BLaER1 (cell line): ENCODE measurements at regions not wholly inside any gene's neighbourhood (a gene's known extent, or its start where the extent isn't known, plus 50 kb on each side); places are given as distances from the start of the nearest gene placed in this dataset.

Source experiments
- H3K27ac ChIP-seq: shearing (Covaris generic); formaldehyde crosslinking; 2 replicates; pipeline ENCODE4 v1.8.1; 2022
- H3K27me3 ChIP-seq: shearing (Covaris generic); formaldehyde crosslinking; 2 replicates; pipeline ENCODE4 v1.8.1; 2022
- H3K36me3 ChIP-seq: shearing (Covaris generic); formaldehyde crosslinking; 2 replicates; pipeline ENCODE4 v1.8.1; 2022
- H3K4me1 ChIP-seq: shearing (Covaris generic); formaldehyde crosslinking; 2 replicates; pipeline ENCODE4 v1.8.1; 2022
- H3K4me2 ChIP-seq: shearing (Covaris generic); formaldehyde crosslinking; 2 replicates; pipeline ENCODE4 v1.8.1; 2022
- H3K4me3 ChIP-seq: shearing (Covaris generic); formaldehyde crosslinking; 2 replicates; pipeline ENCODE4 v1.8.1; 2022
- H3K9ac ChIP-seq: shearing (Covaris generic); formaldehyde crosslinking; 2 replicates; pipeline ENCODE4 v1.8.1; 2022
- H3K9me3 ChIP-seq: shearing (Covaris generic); formaldehyde crosslinking; 2 replicates; pipeline ENCODE4 v1.8.1; 2022
- H4K20me1 ChIP-seq: shearing (Covaris generic); formaldehyde crosslinking; 2 replicates; pipeline ENCODE4 v1.8.1; 2022
- Cebpa-rat ChIP-seq: shearing (Covaris generic); IDR thresholded peaks from 2 replicates; pipeline ENCODE4 v1.8.1; 2022

DNA sequence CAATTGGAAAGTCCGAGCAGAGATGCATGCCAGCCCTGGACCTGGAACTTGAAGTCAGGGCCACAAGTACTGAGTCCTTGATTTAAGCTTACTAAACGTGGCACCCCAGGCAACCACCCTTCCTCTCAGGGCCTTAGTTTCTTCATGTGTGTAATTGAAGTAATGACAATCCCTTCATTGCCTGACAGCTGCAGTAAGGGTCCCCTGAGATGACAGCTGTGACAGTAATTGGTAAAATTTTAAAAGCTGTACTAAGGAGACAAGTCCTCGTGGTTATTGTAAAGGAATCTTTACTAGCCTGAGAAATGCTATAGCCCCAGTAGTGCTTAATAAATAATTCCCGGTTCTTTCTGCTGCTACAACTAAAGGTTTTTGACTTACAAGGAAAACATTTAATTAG is 175.1 kb upstream of the RADX start:
- Histone ChIP-seq H3K36me3 (no peaks in the 10 kb centered on the region), H3K4me3 (no peak overlapping the region), H3K9ac (no peak overlapping the region), H3K4me2 (no peak overlapping the region), H3K9me3 (no peaks in the 10 kb centered on the region), H4K20me1 (no peaks in the 10 kb centered on the region), H3K27me3 (peaks cover 63% of the 10 kb centered on the region), H3K4me1 (no peaks in the 10 kb centered on the region), H3K27ac (no peak overlapping the region)
- no peak for TF ChIP-seq Cebpa-rat

DNA sequence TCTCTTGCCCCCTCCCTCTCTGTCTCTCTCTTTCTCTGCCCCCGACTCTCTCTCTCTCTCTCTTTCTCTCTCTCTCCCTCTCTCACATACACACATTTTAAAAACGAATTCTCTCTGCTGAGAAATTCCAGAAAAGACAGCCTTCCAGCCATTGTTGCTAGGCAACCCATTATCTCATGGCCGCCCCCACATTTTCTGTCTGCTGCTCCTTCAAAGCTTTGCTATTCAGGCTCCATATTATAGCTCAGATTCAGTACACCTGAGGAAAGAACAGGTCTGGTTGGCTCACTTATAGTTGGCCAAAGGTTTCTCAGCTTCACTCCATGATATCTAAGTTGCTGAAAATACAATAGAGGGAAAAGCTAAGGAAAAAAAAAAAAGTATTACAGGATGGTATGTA is 174.4 kb upstream of the RADX start:
- H3K27ac ChIP-seq, result no peak overlapping the region
- H3K4me3 ChIP-seq, result no peak overlapping the region
- H3K36me3 ChIP-seq, result no peaks in the 10 kb centered on the region
- no peaks in the 10 kb centered on the region for H3K4me1 ChIP-seq
- H3K9ac ChIP-seq, result no peak overlapping the region
- peaks cover 68% of the 10 kb centered on the region for H3K27me3 ChIP-seq
- H3K9me3 ChIP-seq, result no peaks in the 10 kb centered on the region
- no peaks in the 10 kb centered on the region for H4K20me1 ChIP-seq
- H3K4me2 ChIP-seq, result no peak overlapping the region
- TF ChIP-seq Cebpa-rat, result no peak

GRCh38 chrX:106450405-106450804 is 161.4 kb upstream of the RADX start:
- Histone ChIP-seq H3K27me3 (peaks cover 28% of the 10 kb centered on the region; the same call in 1 of the 2 replicates), H3K27ac (no peak overlapping the region), H3K9me3 (peaks cover 6% of the 10 kb centered on the region; the same call in 1 of the 2 replicates), H3K4me2 (no peak overlapping the region), H4K20me1 (no peaks in the 10 kb centered on the region), H3K4me3 (no peak overlapping the region), H3K4me1 (no peaks in the 10 kb centered on the region), H3K9ac (no peak overlapping the region), H3K36me3 (no peaks in the 10 kb centered on the region)
- no peak for TF ChIP-seq Cebpa-rat

- H3K36me3 ChIP-seq, result no peaks in the 10 kb centered on the region
- H3K4me3 ChIP-seq, result no peak overlapping the region
- H3K27me3 ChIP-seq, result peaks cover 42% of the 10 kb centered on the region
- no peak overlapping the region for H3K27ac ChIP-seq
- no peaks in the 10 kb centered on the region for H4K20me1 ChIP-seq
- H3K4me1 ChIP-seq, result no peaks in the 10 kb centered on the region
- H3K9ac ChIP-seq, result no peak overlapping the region
- TF ChIP-seq Cebpa-rat, result no peak
- peaks cover 6% of the 10 kb centered on the region; the same call in 1 of the 2 replicates for H3K9me3 ChIP-seq
- no peak overlapping the region for H3K4me2 ChIP-seq
Observed at GRCh38 chrX:106451933-106452332, 159.8 kb upstream of the RADX start.

DNA sequence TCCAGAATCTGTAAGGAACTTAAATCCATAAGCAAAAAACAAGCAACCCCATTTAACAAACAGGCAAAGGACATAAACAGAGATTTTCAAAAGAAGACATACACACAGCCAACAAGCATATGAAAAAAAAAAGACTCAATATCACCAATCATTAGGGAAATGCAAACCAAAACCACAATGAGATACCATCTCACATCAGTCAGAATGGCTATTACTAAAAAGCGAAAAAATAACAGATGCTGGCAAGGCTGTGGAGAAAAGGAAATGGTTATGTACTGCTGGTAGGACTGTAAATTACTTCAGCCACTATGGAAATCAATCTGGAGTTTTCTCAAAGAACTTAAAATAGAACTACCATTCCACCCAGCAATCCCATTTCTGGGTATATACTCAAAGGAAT is 156.8 kb upstream of the RADX start:
- no peak for TF ChIP-seq Cebpa-rat
- Histone ChIP-seq H3K4me2 (no peak overlapping the region), H3K27ac (no peak overlapping the region), H3K9ac (no peak overlapping the region), H4K20me1 (no peaks in the 10 kb centered on the region), H3K4me3 (no peak overlapping the region), H3K4me1 (no peaks in the 10 kb centered on the region), H3K9me3 (peaks cover 6% of the 10 kb centered on the region; the same call in 1 of the 2 replicates), H3K36me3 (no peaks in the 10 kb centered on the region), H3K27me3 (peaks cover 58% of the 10 kb centered on the region)

DNA sequence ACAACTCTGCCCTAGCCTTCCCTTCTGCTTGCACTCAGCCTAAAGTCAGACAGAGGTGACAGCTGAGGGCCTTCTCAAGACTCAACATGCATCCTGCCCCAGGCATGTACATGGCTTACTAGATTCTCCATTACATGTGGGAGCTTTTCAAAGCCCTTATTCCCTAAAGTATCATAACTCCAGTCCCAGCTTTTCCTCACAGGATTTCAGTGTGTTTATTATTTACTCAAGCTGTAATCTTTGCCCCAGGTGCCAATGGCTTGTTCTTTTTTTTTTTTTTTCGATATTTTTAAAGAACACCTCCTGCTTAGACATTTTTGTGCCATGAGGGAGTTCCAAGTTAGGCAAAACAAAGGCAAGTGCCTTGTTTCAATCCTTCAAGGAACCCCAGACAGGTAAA is 154.0 kb upstream of the RADX start:
- Histone ChIP-seq H3K4me3 (no peak overlapping the region), H4K20me1 (no peaks in the 10 kb centered on the region), H3K9me3 (no peaks in the 10 kb centered on the region), H3K4me1 (no peaks in the 10 kb centered on the region), H3K27me3 (peaks cover 82% of the 10 kb centered on the region), H3K9ac (no peak overlapping the region), H3K4me2 (no peak overlapping the region), H3K27ac (no peak overlapping the region), H3K36me3 (no peaks in the 10 kb centered on the region)
- no peak for TF ChIP-seq Cebpa-rat

GRCh38 chrX:106467422-106467821 is 144.4 kb upstream of the RADX start:
- no peaks in the 10 kb centered on the region for H4K20me1 ChIP-seq
- H3K9ac ChIP-seq, result no peak overlapping the region
- H3K4me1 ChIP-seq, result no peaks in the 10 kb centered on the region

GRCh38 chrX:106467943-106468342 is 143.8 kb upstream of the RADX start:
- no peak overlapping the region for H3K9ac ChIP-seq
- no peak overlapping the region for H3K27ac ChIP-seq
- H3K9me3 ChIP-seq, result peaks cover 8% of the 10 kb centered on the region
- no peaks in the 10 kb centered on the region for H3K4me1 ChIP-seq
- H4K20me1 ChIP-seq, result no peaks in the 10 kb centered on the region
- no peak overlapping the region for H3K4me3 ChIP-seq
- no peak for TF ChIP-seq Cebpa-rat
- H3K27me3 ChIP-seq, result peaks cover 42% of the 10 kb centered on the region
- no peaks in the 10 kb centered on the region for H3K36me3 ChIP-seq
- H3K4me2 ChIP-seq, result no peak overlapping the region

More at GRCh38 chrX:106467422-106467821, 144.4 kb upstream of the RADX start:
- Histone ChIP-seq H3K36me3 (no peaks in the 10 kb centered on the region), H3K27ac (no peak overlapping the region), H3K27me3 (peaks cover 47% of the 10 kb centered on the region), H3K4me2 (no peak overlapping the region), H3K9me3 (peaks cover 8% of the 10 kb centered on the region), H3K4me3 (no peak overlapping the region)
- TF ChIP-seq Cebpa-rat, result no peak

DNA sequence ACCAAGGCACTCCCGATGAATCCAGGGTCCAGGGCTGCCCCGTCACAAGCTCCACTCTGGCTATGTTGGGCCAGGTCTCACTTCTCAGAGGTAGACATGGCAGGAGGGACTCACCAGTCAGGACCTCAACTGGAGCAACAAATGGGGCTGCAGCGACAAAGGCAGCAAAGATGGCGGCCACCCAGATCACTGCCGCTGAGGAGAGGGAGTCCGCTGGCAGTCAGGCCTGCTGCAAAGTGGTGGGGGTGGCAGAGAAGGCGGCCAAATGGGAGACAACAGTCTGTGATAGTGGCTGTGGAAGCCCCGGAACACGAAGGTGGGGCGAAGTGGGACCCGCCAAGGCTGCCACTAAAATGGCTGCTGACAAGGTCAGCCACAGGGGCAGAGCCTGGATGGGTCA is 143.3 kb upstream of the RADX start:
- Histone ChIP-seq H4K20me1 (no peaks in the 10 kb centered on the region), H3K36me3 (no peaks in the 10 kb centered on the region), H3K27ac (no peak overlapping the region), H3K27me3 (peaks cover 37% of the 10 kb centered on the region), H3K9ac (no peak overlapping the region), H3K4me2 (no peak overlapping the region), H3K9me3 (peaks cover 8% of the 10 kb centered on the region), H3K4me1 (no peaks in the 10 kb centered on the region), H3K4me3 (no peak overlapping the region)
- TF ChIP-seq Cebpa-rat, result no peak

- no peak for TF ChIP-seq Cebpa-rat
Observed at GRCh38 chrX:106479920-106480319, 131.9 kb upstream of the RADX start.

GRCh38 chrX:106481341-106481740 is 130.4 kb upstream of the RADX start:
- no peak for TF ChIP-seq Cebpa-rat
- no peaks in the 10 kb centered on the region for H3K9me3 ChIP-seq
- no peaks in the 10 kb centered on the region for H3K36me3 ChIP-seq
- H4K20me1 ChIP-seq, result no peaks in the 10 kb centered on the region; the same call in 1 of the 2 replicates
- H3K4me1 ChIP-seq, result no peaks in the 10 kb centered on the region
- no peak overlapping the region for H3K4me3 ChIP-seq
- H3K4me2 ChIP-seq, result no peak overlapping the region
- no peak overlapping the region for H3K27ac ChIP-seq
- peaks cover 58% of the 10 kb centered on the region for H3K27me3 ChIP-seq
- no peak overlapping the region for H3K9ac ChIP-seq

More at GRCh38 chrX:106479920-106480319, 131.9 kb upstream of the RADX start:
- no peak overlapping the region for H3K4me2 ChIP-seq
- no peaks in the 10 kb centered on the region for H3K4me1 ChIP-seq
- H3K27ac ChIP-seq, result no peak overlapping the region
- H3K36me3 ChIP-seq, result no peaks in the 10 kb centered on the region
- H4K20me1 ChIP-seq, result no peaks in the 10 kb centered on the region; the same call in 1 of the 2 replicates
- H3K9ac ChIP-seq, result no peak overlapping the region
- H3K27me3 ChIP-seq, result peaks cover 59% of the 10 kb centered on the region
- no peak overlapping the region for H3K4me3 ChIP-seq
- H3K9me3 ChIP-seq, result no peaks in the 10 kb centered on the region
